Gastrocnemius medialis (tissue), 4 donors: ENCODE measurements at regions not wholly inside any gene's neighbourhood (a gene's known extent, or its start where the extent isn't known, plus 50 kb on each side); places are given as distances from the start of the nearest gene placed in this dataset.

Source experiments
- ATAC-seq, 2 donors: fragments of 150-250 bp; one replicate each; pipeline ENCODE4 v1.9.1; 2016
- DNase-seq, 2 donors: peaks; one replicate each; pipeline ENCODE4 v3.0.0-alpha.2; 2019
- H3K27ac ChIP-seq, 4 donors: fragments of 200-600 bp; sonication (generic); 1 replicate in 1 of 4; 2 replicates in 3 of 4; pipeline ENCODE4 v1.5.1; 2016 to 2018; ENCODE audit warnings: mild to moderate bottlenecking in 2 of 4, moderate library complexity in 1 of 4
- H3K27me3 ChIP-seq, 3 donors: fragments of 200-600 bp; sonication (generic) in 2 of 3; 1 replicate in 1 of 3; 2 replicates in 2 of 3; pipeline versions ENCODE4 v1.5.1 to v1.6.0; 2016 to 2019; ENCODE audit warnings: mild to moderate bottlenecking in 1 of 3, moderate library complexity in 1 of 3
- H3K36me3 ChIP-seq, 2 donors: fragments of 200-600 bp; sonication (generic) in 1 of 2; one replicate each; pipeline ENCODE4 v1.5.1; 2017 to 2018
- H3K4me1 ChIP-seq, 2 donors: fragments of 200-600 bp; sonication (generic) in 1 of 2; one replicate each; pipeline ENCODE4 v1.5.1; 2016 to 2017; ENCODE audit warnings: mild to moderate bottlenecking in 2 of 2
- H3K4me3 ChIP-seq, 4 donors: fragments of 200-600 bp; sonication (generic) in 3 of 4; 1 replicate in 1 of 4; 2 replicates in 3 of 4; pipeline ENCODE4 v1.5.1; 2016 to 2019; ENCODE audit warnings: mild to moderate bottlenecking in 2 of 4
- H3K9me3 ChIP-seq, 3 donors: fragments of 200-600 bp; sonication (generic) in 2 of 3; 1 replicate in 1 of 3; 2 replicates in 2 of 3; pipeline ENCODE4 v1.5.1; 2016 to 2019
- CTCF ChIP-seq, 5 experiments: fragments of 450-650 bp in 3 of 5; fragments of 200-600 bp in 2 of 5; sonication (generic) in 2 of 5; IDR thresholded peaks in 4 of 5; conservative IDR thresholded peaks in 1 of 5; 1 replicate in 4 of 5; 2 replicates in 1 of 5; pipeline ENCODE4 v1.5.1; 2016 to 2019; ENCODE audit warnings: antibody characterized with exemption in 5 of 5, mild to moderate bottlenecking in 3 of 5, moderate library complexity in 3 of 5
- POLR2A ChIP-seq, 2 donors: fragments of 450-650 bp; IDR thresholded peaks; one replicate each; pipeline ENCODE4 v1.6.1; 2017; ENCODE audit warnings: antibody characterized with exemption in 2 of 2, mild to moderate bottlenecking in 2 of 2, moderate library complexity in 2 of 2
- in situ Hi-C, 4 donors: fragments of 200-750 bp; cut with MboI; loops; one replicate each; pipeline versions ENCODE4 v1.15.0 to v1.8.0; 2017; ENCODE audit warnings: low sequenced_read_pairs in 4 of 4
- intact Hi-C: fragments of 100-400 bp; cut with DNase I; formaldehyde crosslinking; loops from one replicate; pipeline ENCODE4 v1.15.1; 2023; ENCODE audit warnings: low total_unique reads

DNA sequence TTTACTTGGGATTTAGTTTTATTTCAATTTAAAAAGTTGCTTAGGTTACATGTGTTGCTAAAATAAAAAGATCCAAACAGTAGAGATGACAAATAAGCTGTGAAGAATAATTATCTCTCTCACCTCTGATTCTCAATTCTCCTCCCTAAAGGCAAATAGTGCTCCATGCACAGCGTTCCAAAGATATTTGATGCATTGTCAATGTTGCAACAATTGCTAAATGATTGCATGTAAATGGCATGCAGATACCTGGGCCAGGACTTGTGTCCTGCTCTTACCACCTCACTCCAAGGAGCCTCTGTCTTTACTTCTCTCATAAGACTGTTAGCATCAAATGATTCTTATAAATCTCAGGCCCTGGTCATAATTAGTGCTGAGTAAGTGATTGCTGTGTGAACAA, 217.7 kb downstream of the SEC23IP start:
- intact Hi-C loops (no loop called here), in situ Hi-C loops (no loop called here)
- TF ChIP-seq CTCF (IDR thresholded peaks at IDR 0.05 in 4 of 5, conservative IDR thresholded peaks at IDR 0.05 in 1 of 5) (no peak), POLR2A (IDR thresholded peaks at IDR 0.05) (no peak)
- no peaks in the 10 kb centered on the region for H3K27me3 ChIP-seq
- ATAC-seq (no peak), DNase-seq (no peak)
- no peak overlapping the region for H3K27ac ChIP-seq
- H3K4me3 ChIP-seq = no peak overlapping the region
- no peaks in the 10 kb centered on the region for H3K36me3 ChIP-seq
- no peaks in the 10 kb centered on the region for H3K9me3 ChIP-seq
- H3K4me1 ChIP-seq = no peaks in the 10 kb centered on the region

GRCh38 chr10:120111628-120112027, 219.1 kb downstream of the SEC23IP start:
- Histone ChIP-seq H3K4me3 (no peak overlapping the region), H3K27ac (no peak overlapping the region), H3K9me3 (no peaks in the 10 kb centered on the region), H3K27me3 (no peaks in the 10 kb centered on the region), H3K36me3 (no peaks in the 10 kb centered on the region), H3K4me1 (no peaks in the 10 kb centered on the region)
- no peak for DNase-seq
- ATAC-seq = no peak
- in situ Hi-C loops (no loop called here), intact Hi-C loops (no loop called here)
- TF ChIP-seq POLR2A (IDR thresholded peaks at IDR 0.05) (no peak), CTCF (IDR thresholded peaks at IDR 0.05 in 4 of 5, conservative IDR thresholded peaks at IDR 0.05 in 1 of 5) (no peak)

- Histone ChIP-seq H3K27ac (no peak overlapping the region), H3K4me1 (no peaks in the 10 kb centered on the region), H3K27me3 (no peaks in the 10 kb centered on the region), H3K36me3 (no peaks in the 10 kb centered on the region), H3K9me3 (no peaks in the 10 kb centered on the region), H3K4me3 (no peak overlapping the region)
- DNase-seq = no peak
- ATAC-seq = no peak
- no peak for TF ChIP-seq POLR2A (IDR thresholded peaks at IDR 0.05)
- TF ChIP-seq CTCF (IDR thresholded peaks at IDR 0.05 in 4 of 5, conservative IDR thresholded peaks at IDR 0.05 in 1 of 5) = no peak
- in situ Hi-C loops = no loop called here
- intact Hi-C loops = no loop called here
Measured at GRCh38 chr10:120112809-120113208, 220.3 kb downstream of the SEC23IP start.

GRCh38 chr10:120115959-120116358, 223.4 kb downstream of the SEC23IP start:
- intact Hi-C loops = no loop called here
- in situ Hi-C loops = no loop called here
- Histone ChIP-seq H3K4me3 (no peak overlapping the region), H3K4me1 (no peaks in the 10 kb centered on the region), H3K27ac (no peak overlapping the region), H3K36me3 (no peaks in the 10 kb centered on the region), H3K9me3 (no peaks in the 10 kb centered on the region), H3K27me3 (no peaks in the 10 kb centered on the region)
- no peak for TF ChIP-seq POLR2A (IDR thresholded peaks at IDR 0.05)
- no peak for TF ChIP-seq CTCF (IDR thresholded peaks at IDR 0.05 in 4 of 5, conservative IDR thresholded peaks at IDR 0.05 in 1 of 5)
- ATAC-seq (no peak), DNase-seq (no peak)

DNA sequence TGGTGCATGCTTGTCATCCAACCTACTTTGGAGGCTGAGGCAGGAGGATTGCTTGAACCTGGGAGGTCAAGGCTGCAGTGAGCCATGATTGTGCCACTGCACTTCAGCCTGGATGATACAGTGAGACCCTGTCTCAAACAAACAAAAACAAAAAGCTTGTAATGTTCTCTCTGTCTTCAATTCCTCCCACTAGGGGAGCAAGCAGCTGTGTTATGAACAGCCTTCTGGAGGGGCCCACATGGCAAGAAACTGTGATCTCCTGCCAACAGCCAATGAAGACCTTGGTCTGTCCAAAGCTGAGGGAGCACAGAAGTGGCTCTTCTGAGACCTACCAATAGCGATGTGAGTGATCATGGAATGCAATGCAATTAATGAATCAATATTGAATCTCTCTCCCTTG, 229.2 kb downstream of the SEC23IP start:
- TF ChIP-seq CTCF (IDR thresholded peaks at IDR 0.05 in 4 of 5, conservative IDR thresholded peaks at IDR 0.05 in 1 of 5) (no peak), POLR2A (IDR thresholded peaks at IDR 0.05) (no peak)
- no peaks in the 10 kb centered on the region for H3K9me3 ChIP-seq
- no peak for ATAC-seq
- DNase-seq = no peak
- intact Hi-C loops = no loop called here
- no peaks in the 10 kb centered on the region for H3K27me3 ChIP-seq
- no peaks in the 10 kb centered on the region for H3K4me1 ChIP-seq
- no peak overlapping the region for H3K27ac ChIP-seq
- in situ Hi-C loops = no loop called here
- no peak overlapping the region for H3K4me3 ChIP-seq
- H3K36me3 ChIP-seq = no peaks in the 10 kb centered on the region
